ENCODE measurements at regions not wholly inside any gene's neighbourhood (a gene's known extent, or its start where the extent isn't known, plus 50 kb on each side); places are given as distances from the start of the nearest gene placed in this dataset.

GRCh38 chr4:8762356-8762755, 109.3 kb downstream of the HMX1 start:
- no TSS peak for BruUV-seq (replicated peaks)
- POLR2A ChIA-PET, result no interaction called here
- DNase-seq (ENCODE audit: unreplicated experiment), result no peak
- Mint-ChIP-seq H3K36me3 (ENCODE audit: insufficient read depth, unreplicated experiment) (peaks cover 6% of the 10 kb centered on the region), H3K27ac (ENCODE audit: low read depth, unreplicated experiment) (no peak overlapping the region), H3K4me3 (ENCODE audit: unreplicated experiment) (no peak overlapping the region), H3K27me3 (ENCODE audit: insufficient read depth, unreplicated experiment) (no peaks in the 10 kb centered on the region), H3K4me1 (ENCODE audit: insufficient read depth, unreplicated experiment) (no peaks in the 10 kb centered on the region), H3K9me3 (ENCODE audit: unreplicated experiment) (peaks cover 14% of the 10 kb centered on the region)
- intact Hi-C loops (cut with micrococcal nuclease), result no loop called here
- TF ChIP-seq CTCF (IDR thresholded peaks at IDR 0.05; ENCODE audit: unreplicated experiment), result no peak
- CTCF ChIA-PET, result no interaction called here

GRCh38 chr4:8761824-8762205, 109.8 kb downstream of the HMX1 start:
- no peak for DNase-seq (ENCODE audit: unreplicated experiment)
- peaks cover 14% of the 10 kb centered on the region for H3K9me3 Mint-ChIP-seq (ENCODE audit: unreplicated experiment)
- H3K27ac Mint-ChIP-seq (ENCODE audit: low read depth, unreplicated experiment), result no peak overlapping the region
- POLR2A ChIA-PET, result interaction anchor here (0.6 kb wide), 1 partner anchor 138 kb away, joined by 3 read pairs; no protein-coding TSS in a partner anchor
- no peaks in the 10 kb centered on the region for H3K4me1 Mint-ChIP-seq (ENCODE audit: insufficient read depth, unreplicated experiment)
- BruUV-seq (replicated peaks), result no TSS peak
- TF ChIP-seq CTCF (IDR thresholded peaks at IDR 0.05; ENCODE audit: unreplicated experiment), result no peak
- CTCF ChIA-PET, result interaction anchor here (0.7 to 0.9 kb wide), 2 partner anchors 91 to 157 kb away, joined by 3 to 4 read pairs; no protein-coding TSS in a partner anchor
- intact Hi-C loops (cut with micrococcal nuclease), result no loop called here
- H3K4me3 Mint-ChIP-seq (ENCODE audit: unreplicated experiment), result no peak overlapping the region
- no peaks in the 10 kb centered on the region for H3K27me3 Mint-ChIP-seq (ENCODE audit: insufficient read depth, unreplicated experiment)
- peaks cover 6% of the 10 kb centered on the region for H3K36me3 Mint-ChIP-seq (ENCODE audit: insufficient read depth, unreplicated experiment)

GRCh38 chr4:8761167-8761823, 110.3 kb downstream of the HMX1 start:
- Mint-ChIP-seq H3K9me3 (ENCODE audit: unreplicated experiment) (peaks cover 14% of the 10 kb centered on the region), H3K36me3 (ENCODE audit: insufficient read depth, unreplicated experiment) (peaks cover 6% of the 10 kb centered on the region), H3K27ac (ENCODE audit: low read depth, unreplicated experiment) (no peak overlapping the region), H3K4me1 (ENCODE audit: insufficient read depth, unreplicated experiment) (no peaks in the 10 kb centered on the region), H3K27me3 (ENCODE audit: insufficient read depth, unreplicated experiment) (no peaks in the 10 kb centered on the region), H3K4me3 (ENCODE audit: unreplicated experiment) (no peak overlapping the region)
- no peak for TF ChIP-seq CTCF (IDR thresholded peaks at IDR 0.05; ENCODE audit: unreplicated experiment)
- ChIA-PET CTCF (interaction anchor here (0.7 to 0.9 kb wide), 2 partner anchors 91 to 158 kb away, joined by 3 to 4 read pairs; no protein-coding TSS in a partner anchor), POLR2A (interaction anchor here (0.6 kb wide), 1 partner anchor 138 kb away, joined by 3 read pairs; no protein-coding TSS in a partner anchor)
- BruUV-seq (replicated peaks), result no TSS peak
- DNase-seq (ENCODE audit: unreplicated experiment), result no peak
- intact Hi-C loops (cut with micrococcal nuclease), result no loop called here

GRCh38 chr4:8760561-8760960, 111.1 kb downstream of the HMX1 start:
- intact Hi-C loops (cut with micrococcal nuclease), result no loop called here
- Mint-ChIP-seq H3K27ac (ENCODE audit: low read depth, unreplicated experiment) (no peak overlapping the region), H3K27me3 (ENCODE audit: insufficient read depth, unreplicated experiment) (no peaks in the 10 kb centered on the region), H3K4me3 (ENCODE audit: unreplicated experiment) (no peak overlapping the region), H3K4me1 (ENCODE audit: insufficient read depth, unreplicated experiment) (no peaks in the 10 kb centered on the region), H3K36me3 (ENCODE audit: insufficient read depth, unreplicated experiment) (peaks cover 6% of the 10 kb centered on the region), H3K9me3 (ENCODE audit: unreplicated experiment) (peaks cover 13% of the 10 kb centered on the region)
- no peak for TF ChIP-seq CTCF (IDR thresholded peaks at IDR 0.05; ENCODE audit: unreplicated experiment)
- DNase-seq (ENCODE audit: unreplicated experiment), result no peak
- no TSS peak for BruUV-seq (replicated peaks)
- ChIA-PET CTCF (no interaction called here), POLR2A (no interaction called here)

Measured in MCF 10A (cell line).